AG04450 (cell line): ENCODE measurements at regions not wholly inside any gene's neighbourhood (a gene's known extent, or its start where the extent isn't known, plus 50 kb on each side); places are given as distances from the start of the nearest gene placed in this dataset.

Source experiments
- CTCF ChIA-PET: fragments of 300-600, 350-600 bp; formaldehyde crosslinking; extraction: SDS; loops from one replicate; lab custom pipeline; 2022; ENCODE audit warnings: antibody characterized with exemption, inconsistent platforms; lab: Charles Lee
- POLR2A ChIA-PET: fragments of 350-600 bp; formaldehyde crosslinking; extraction: SDS; loops from one replicate; lab custom pipeline; 2021; ENCODE audit warnings: antibody characterized with exemption, inconsistent platforms; lab: Yijun Ruan, JAX
- DNase-seq: peaks from one replicate; pipeline ENCODE4 v3.0.0-alpha.2; 2011; ENCODE audit warnings: low read depth, low spot score
- H3K27ac ChIP-seq: one replicate; pipeline ENCODE4 v1.5.1; 2012; ENCODE audit warnings: low read depth, low read length, control low read depth
- H3K27me3 ChIP-seq: one replicate; pipeline ENCODE4 v1.6.0; 2012; ENCODE audit warnings: low read length; ENCODE audit not compliant: control insufficient read depth, insufficient read depth
- H3K4me3 ChIP-seq: 2 replicates; pipeline ENCODE4 v1.5.1; 2011; ENCODE audit warnings: mild to moderate bottlenecking, low read depth, low read length, control low read depth
- H3K9me3 ChIP-seq: 2 replicates; pipeline ENCODE4 v1.5.1; 2012; ENCODE audit warnings: low read length; ENCODE audit not compliant: control insufficient read depth, insufficient read depth
- CTCF ChIP-seq: IDR thresholded peaks from 2 replicates; pipeline ENCODE4 v1.5.1; 2011; ENCODE audit warnings: low read depth, low read length, control low read depth, inconsistent platforms

- no peaks in the 10 kb centered on the region for H3K9me3 ChIP-seq
- H3K4me3 ChIP-seq, result no peak overlapping the region
- ChIA-PET CTCF (no interaction called here), POLR2A (no interaction called here)
- TF ChIP-seq CTCF, result no peak
- no peak overlapping the region for H3K27ac ChIP-seq
- no peak for DNase-seq
- H3K27me3 ChIP-seq, result no peaks in the 10 kb centered on the region
Measured at GRCh38 chr17:62906881-62907280, 59.2 kb upstream of the TANC2 start.

GRCh38 chr17:62905233-62905632 lies 60.8 kb upstream of the TANC2 start:
- POLR2A ChIA-PET, result no interaction called here
- H3K27ac ChIP-seq, result no peak overlapping the region
- no peaks in the 10 kb centered on the region for H3K9me3 ChIP-seq
- DNase-seq, result no peak
- H3K27me3 ChIP-seq, result no peaks in the 10 kb centered on the region
- TF ChIP-seq CTCF, result no peak
- H3K4me3 ChIP-seq, result no peak overlapping the region
- CTCF ChIA-PET, result no interaction called here

GRCh38 chr17:62902531-62903220 lies 63.4 kb upstream of the TANC2 start:
- CTCF ChIA-PET, result no interaction called here
- no peaks in the 10 kb centered on the region for H3K27me3 ChIP-seq
- H3K27ac ChIP-seq, result no peak overlapping the region
- POLR2A ChIA-PET, result no interaction called here
- no peak for DNase-seq
- H3K9me3 ChIP-seq, result peaks cover 3% of the 10 kb centered on the region; the same call in 1 of the 2 replicates
- H3K4me3 ChIP-seq, result no peak overlapping the region
- no peak for TF ChIP-seq CTCF

GRCh38 chr17:62901544-62901943 lies 64.5 kb upstream of the TANC2 start:
- ChIA-PET CTCF (no interaction called here), POLR2A (no interaction called here)
- DNase-seq, result no peak
- TF ChIP-seq CTCF, result no peak
- Histone ChIP-seq H3K4me3 (no peak overlapping the region), H3K9me3 (peaks cover 3% of the 10 kb centered on the region; the same call in 1 of the 2 replicates), H3K27ac (no peak overlapping the region), H3K27me3 (no peaks in the 10 kb centered on the region)

GRCh38 chr17:62900096-62900495 lies 65.9 kb upstream of the TANC2 start:
- no peak overlapping the region for H3K4me3 ChIP-seq
- no peak overlapping the region for H3K27ac ChIP-seq
- no peak for TF ChIP-seq CTCF
- ChIA-PET POLR2A (no interaction called here), CTCF (no interaction called here)
- no peak for DNase-seq
- H3K27me3 ChIP-seq, result no peaks in the 10 kb centered on the region
- peaks cover 3% of the 10 kb centered on the region; the same call in 1 of the 2 replicates for H3K9me3 ChIP-seq
